Activated naive CD8-positive, alpha-beta T cell treated with anti-CD3 and anti-CD28 coated beads, Interleukin-2, amount 10 ng/mL, durations not matched to agents 7 days and 5 days (primary cell): ENCODE measurements at regions not wholly inside any gene's neighbourhood (a gene's known extent, or its start where the extent isn't known, plus 50 kb on each side); places are given as distances from the start of the nearest gene placed in this dataset.
"Not testable (repeated sequence)": the region's sequence is repeated elsewhere in the genome, so short reads cannot be mapped to it uniquely, and the experiment has no call there.

ENCODE experiments used
- ATAC-seq: fragments of 150-1000 bp; cut with Tn5 transposase; one replicate; pipeline ENCODE4 v1.10.0; 2021; ENCODE audit warnings: low read depth, moderate library complexity
- POLR2A ChIA-PET: fragments of 350-600 bp; sonication (Branson Sonifier 250); formaldehyde crosslinking; loops from one replicate; lab custom pipeline; 2021; ENCODE audit warnings: antibody characterized with exemption; lab: Charles Lee
- DNase-seq: peaks from one replicate; pipeline ENCODE4 v3.0.0; 2021
- H3K27ac Mint-ChIP-seq: one replicate; pipeline ENCODE4 v1.8.0; 2022; ENCODE audit warnings: mild to moderate bottlenecking, mixed read lengths
- H3K27me3 Mint-ChIP-seq: one replicate; pipeline ENCODE4 v1.8.0; 2022; ENCODE audit warnings: mild to moderate bottlenecking, moderate library complexity, mixed read lengths
- H3K36me3 Mint-ChIP-seq: one replicate; pipeline ENCODE4 v1.8.0; 2021; ENCODE audit warnings: mild to moderate bottlenecking, mixed read lengths
- H3K4me1 Mint-ChIP-seq: one replicate; pipeline ENCODE4 v1.8.0; 2021; ENCODE audit warnings: mixed read lengths
- H3K4me3 Mint-ChIP-seq: one replicate; pipeline ENCODE4 v1.8.0; 2022; ENCODE audit warnings: mild to moderate bottlenecking, moderate library complexity, mixed read lengths
- H3K9me3 Mint-ChIP-seq: one replicate; pipeline ENCODE4 v1.8.0; 2021; ENCODE audit warnings: mixed read lengths

GRCh38 chr5:1735320-1735970 is 64.2 kb downstream of the MRPL36 start:
- no peaks in the 10 kb centered on the region for H3K9me3 Mint-ChIP-seq
- no peak for ATAC-seq
- H3K36me3 Mint-ChIP-seq: no peaks in the 10 kb centered on the region
- H3K27ac Mint-ChIP-seq: no peak overlapping the region
- DNase-seq: no peak
- H3K4me1 Mint-ChIP-seq: no peaks in the 10 kb centered on the region
- POLR2A ChIA-PET: no interaction called here
- H3K27me3 Mint-ChIP-seq: peaks cover 16% of the 10 kb centered on the region
- no peak overlapping the region for H3K4me3 Mint-ChIP-seq

GRCh38 chr5:1734908-1735289 is 64.7 kb downstream of the MRPL36 start:
- H3K4me3 Mint-ChIP-seq: no peak overlapping the region
- ATAC-seq (no peak), DNase-seq (no peak)
- H3K27me3 Mint-ChIP-seq: peaks cover 13% of the 10 kb centered on the region
- H3K27ac Mint-ChIP-seq: no peak overlapping the region
- no peaks in the 10 kb centered on the region for H3K4me1 Mint-ChIP-seq
- POLR2A ChIA-PET: no interaction called here
- no peaks in the 10 kb centered on the region for H3K36me3 Mint-ChIP-seq
- H3K9me3 Mint-ChIP-seq: no peaks in the 10 kb centered on the region

- Mint-ChIP-seq H3K4me1 (no peaks in the 10 kb centered on the region), H3K27ac (no peak overlapping the region), H3K9me3 (no peaks in the 10 kb centered on the region), H3K36me3 (no peaks in the 10 kb centered on the region), H3K27me3 (peaks cover 8% of the 10 kb centered on the region), H3K4me3 (no peak overlapping the region)
- DNase-seq (no peak), ATAC-seq (no peak)
- POLR2A ChIA-PET: no interaction called here
Observed at GRCh38 chr5:1734271-1734907, 65.2 kb downstream of the MRPL36 start.

- no peak for ATAC-seq
- DNase-seq: no peak
Observed at GRCh38 chr5:1733369-1733768, 66.3 kb downstream of the MRPL36 start.

GRCh38 chr5:1732945-1733344 is 66.7 kb downstream of the MRPL36 start:
- Mint-ChIP-seq H3K36me3 (no peaks in the 10 kb centered on the region), H3K9me3 (no peaks in the 10 kb centered on the region), H3K27ac (no peak overlapping the region), H3K4me3 (no peak overlapping the region), H3K27me3 (peaks cover 1% of the 10 kb centered on the region), H3K4me1 (no peaks in the 10 kb centered on the region)
- ATAC-seq (no peak), DNase-seq (no peak)
- POLR2A ChIA-PET: no interaction called here

More at GRCh38 chr5:1733369-1733768, 66.3 kb downstream of the MRPL36 start:
- POLR2A ChIA-PET: no interaction called here
- Mint-ChIP-seq H3K36me3 (no peaks in the 10 kb centered on the region), H3K27ac (no peak overlapping the region), H3K9me3 (no peaks in the 10 kb centered on the region), H3K27me3 (peaks cover 1% of the 10 kb centered on the region), H3K4me1 (no peaks in the 10 kb centered on the region), H3K4me3 (no peak overlapping the region)

- POLR2A ChIA-PET: no interaction called here
- Mint-ChIP-seq H3K9me3 (no peaks in the 10 kb centered on the region), H3K36me3 (no peaks in the 10 kb centered on the region), H3K4me3 (no peak overlapping the region), H3K27me3 (peaks cover 1% of the 10 kb centered on the region), H3K4me1 (no peaks in the 10 kb centered on the region), H3K27ac (no peak overlapping the region)
- DNase-seq (no peak), ATAC-seq (no peak)
Observed at GRCh38 chr5:1732238-1732941, 67.2 kb downstream of the MRPL36 start.

- H3K4me1 Mint-ChIP-seq, DNase-seq, H3K27me3 Mint-ChIP-seq, ATAC-seq, H3K27ac Mint-ChIP-seq, H3K36me3 Mint-ChIP-seq, H3K9me3 Mint-ChIP-seq, H3K4me3 Mint-ChIP-seq, POLR2A ChIA-PET: not testable (repeated sequence)
Observed at GRCh38 chr5:1731855-1732237, 67.8 kb downstream of the MRPL36 start.

- no peak overlapping the region for H3K27ac Mint-ChIP-seq
- ATAC-seq: no peak
- H3K4me3 Mint-ChIP-seq: no peak overlapping the region
- H3K4me1 Mint-ChIP-seq: no peaks in the 10 kb centered on the region
- H3K36me3 Mint-ChIP-seq: no peaks in the 10 kb centered on the region
- H3K27me3 Mint-ChIP-seq: peaks cover 1% of the 10 kb centered on the region
- no peaks in the 10 kb centered on the region for H3K9me3 Mint-ChIP-seq
- DNase-seq: no peak
- POLR2A ChIA-PET: no interaction called here
Observed at GRCh38 chr5:1731091-1731639, 68.5 kb downstream of the MRPL36 start.

- DNase-seq (peak; percentile 10), ATAC-seq (no peak)
- H3K27ac Mint-ChIP-seq: no peak overlapping the region
- POLR2A ChIA-PET: no interaction called here
- no peaks in the 10 kb centered on the region for H3K36me3 Mint-ChIP-seq
- H3K9me3 Mint-ChIP-seq: no peaks in the 10 kb centered on the region
- H3K27me3 Mint-ChIP-seq: peaks cover 1% of the 10 kb centered on the region
- peaks cover 1% of the 10 kb centered on the region for H3K4me1 Mint-ChIP-seq
- no peak overlapping the region for H3K4me3 Mint-ChIP-seq
Observed at GRCh38 chr5:1730487-1730847, 69.2 kb downstream of the MRPL36 start.

- Mint-ChIP-seq H3K4me1 (peaks cover 3% of the 10 kb centered on the region), H3K36me3 (no peaks in the 10 kb centered on the region), H3K27ac (no peak overlapping the region), H3K4me3 (no peak overlapping the region), H3K27me3 (peaks cover 1% of the 10 kb centered on the region), H3K9me3 (no peaks in the 10 kb centered on the region)
- ATAC-seq: no peak
- POLR2A ChIA-PET: no interaction called here
- peak; percentile 23 for DNase-seq
Observed at GRCh38 chr5:1729641-1730486, 69.8 kb downstream of the MRPL36 start.

- no peak overlapping the region for H3K27ac Mint-ChIP-seq
- H3K36me3 Mint-ChIP-seq: no peaks in the 10 kb centered on the region
- H3K4me3 Mint-ChIP-seq: no peak overlapping the region
- POLR2A ChIA-PET: no interaction called here
- DNase-seq (peak; percentile 4), ATAC-seq (no peak)
- H3K9me3 Mint-ChIP-seq: no peaks in the 10 kb centered on the region
- peaks cover 3% of the 10 kb centered on the region for H3K4me1 Mint-ChIP-seq
- H3K27me3 Mint-ChIP-seq: peaks cover 1% of the 10 kb centered on the region
Observed at GRCh38 chr5:1728846-1729245, 70.8 kb downstream of the MRPL36 start.

- peak; percentile 10 for DNase-seq
- no peaks in the 10 kb centered on the region for H3K36me3 Mint-ChIP-seq
- no peak for ATAC-seq
- POLR2A ChIA-PET: no interaction called here
- H3K27me3 Mint-ChIP-seq: peaks cover 5% of the 10 kb centered on the region
- no peak overlapping the region for H3K4me3 Mint-ChIP-seq
- no peaks in the 10 kb centered on the region for H3K9me3 Mint-ChIP-seq
- peaks cover 3% of the 10 kb centered on the region for H3K4me1 Mint-ChIP-seq
- H3K27ac Mint-ChIP-seq: no peak overlapping the region
Observed at GRCh38 chr5:1727571-1727970, 72.1 kb downstream of the MRPL36 start.

GRCh38 chr5:1726956-1727355 is 72.7 kb downstream of the MRPL36 start:
- DNase-seq (peak; percentile 13), ATAC-seq (no peak)
- no peak overlapping the region for H3K4me3 Mint-ChIP-seq
- no peak overlapping the region for H3K27ac Mint-ChIP-seq
- H3K27me3 Mint-ChIP-seq: peaks cover 4% of the 10 kb centered on the region
- POLR2A ChIA-PET: no interaction called here
- peaks cover 3% of the 10 kb centered on the region for H3K4me1 Mint-ChIP-seq
- H3K36me3 Mint-ChIP-seq: no peaks in the 10 kb centered on the region
- no peaks in the 10 kb centered on the region for H3K9me3 Mint-ChIP-seq
